ENCODE measurements at regions not wholly inside any gene's neighbourhood (a gene's known extent, or its start where the extent isn't known, plus 50 kb on each side); places are given as distances from the start of the nearest gene placed in this dataset.

GRCh38 chr6:146872426-146872785 is 273.6 kb downstream of the ADGB start:
- Histone ChIP-seq H3K4me3 (no peak overlapping the region), H3K4me1 (ENCODE audit: low read depth) (no peaks in the 10 kb centered on the region), H3K9me3 (no peaks in the 10 kb centered on the region), H3K36me3 (ENCODE audit: low read depth) (no peaks in the 10 kb centered on the region)
- DNase-seq (no peak), ATAC-seq (no peak)
- intact Hi-C loops (cut with DNase I, micrococcal nuclease), result no loop called here
- TF ChIP-seq CTCF (IDR thresholded peaks at IDR 0.05), result no peak

GRCh38 chr6:146874278-146875018 is 275.7 kb downstream of the ADGB start:
- DNase-seq, result no peak
- Histone ChIP-seq H3K4me1 (ENCODE audit: low read depth) (peaks cover 9% of the 10 kb centered on the region), H3K4me3 (no peak overlapping the region), H3K36me3 (ENCODE audit: low read depth) (no peaks in the 10 kb centered on the region), H3K9me3 (no peaks in the 10 kb centered on the region)
- intact Hi-C loops (cut with DNase I, micrococcal nuclease), result no loop called here
- no peak for ATAC-seq
- no peak for TF ChIP-seq CTCF (IDR thresholded peaks at IDR 0.05)

GRCh38 chr6:146875927-146876270 is 277.1 kb downstream of the ADGB start:
- Histone ChIP-seq H3K9me3 (no peaks in the 10 kb centered on the region), H3K4me1 (ENCODE audit: low read depth) (peaks cover 9% of the 10 kb centered on the region), H3K36me3 (ENCODE audit: low read depth) (no peaks in the 10 kb centered on the region), H3K4me3 (no peak overlapping the region)
- intact Hi-C loops (cut with DNase I, micrococcal nuclease), result no loop called here
- TF ChIP-seq CTCF (IDR thresholded peaks at IDR 0.05), result no peak
- no peak for DNase-seq
- no peak for ATAC-seq

GRCh38 chr6:146876271-146877151 is 277.7 kb downstream of the ADGB start:
- no peak for DNase-seq
- no peaks in the 10 kb centered on the region for H3K36me3 ChIP-seq (ENCODE audit: low read depth)
- no peak overlapping the region for H3K4me3 ChIP-seq
- peak; percentile 19 for ATAC-seq
- intact Hi-C loops (cut with DNase I, micrococcal nuclease), result no loop called here
- no peak for TF ChIP-seq CTCF (IDR thresholded peaks at IDR 0.05)
- no peaks in the 10 kb centered on the region for H3K9me3 ChIP-seq
- peaks cover 9% of the 10 kb centered on the region for H3K4me1 ChIP-seq (ENCODE audit: low read depth)

GRCh38 chr6:146878168-146878951 is 279.6 kb downstream of the ADGB start:
- TF ChIP-seq CTCF (IDR thresholded peaks at IDR 0.05), result no peak
- peak; percentile 88 for ATAC-seq
- Histone ChIP-seq H3K36me3 (ENCODE audit: low read depth) (no peaks in the 10 kb centered on the region), H3K9me3 (no peaks in the 10 kb centered on the region), H3K4me1 (ENCODE audit: low read depth) (peaks cover 9% of the 10 kb centered on the region), H3K4me3 (no peak overlapping the region)
- DNase-seq, result peak in 1 of 3 donors; percentile 19
- intact Hi-C loops (cut with DNase I, micrococcal nuclease), result no loop called here
